ENCODE measurements at regions not wholly inside any gene's neighbourhood (a gene's known extent, or its start where the extent isn't known, plus 50 kb on each side); places are given as distances from the start of the nearest gene placed in this dataset.

- Histone ChIP-seq H3K27ac (ENCODE audit: low read depth, low read length) (no peak overlapping the region), H4K20me1 (ENCODE audit: insufficient read depth, low read length) (no peaks in the 10 kb centered on the region), H3K27me3 (ENCODE audit: insufficient read depth, low read length) (no peaks in the 10 kb centered on the region), H3K4me3 (ENCODE audit: insufficient read depth, low read length) (no peak overlapping the region), H3K9me3 (ENCODE audit: low read depth, low read length) (no peaks in the 10 kb centered on the region), H3K4me1 (ENCODE audit: insufficient read depth, low read length) (peaks cover 44% of the 10 kb centered on the region), H3K79me2 (ENCODE audit: insufficient read depth, low read length) (no peaks in the 10 kb centered on the region), H3K36me3 (ENCODE audit: insufficient read depth, low read length) (no peaks in the 10 kb centered on the region), H3K4me2 (ENCODE audit: insufficient read depth, low read length) (no peak overlapping the region), H2AFZ (ENCODE audit: low read length) (no peak overlapping the region)
- DNase-seq (ENCODE audit: insufficient read length, low spot score, missing footprints): no peak
- TF ChIP-seq CTCF (IDR thresholded peaks at IDR 0.05; ENCODE audit: extremely low read depth, low read depth, low read length): no peak
Measured at GRCh38 chr15:38888701-38889221, 324.1 kb upstream of the RASGRP1 start.

GRCh38 chr15:38890194-38890593 is 325.6 kb upstream of the RASGRP1 start:
- no peak for DNase-seq (ENCODE audit: insufficient read length, low spot score, missing footprints)
- Histone ChIP-seq H3K4me1 (ENCODE audit: insufficient read depth, low read length) (peaks cover 43% of the 10 kb centered on the region), H3K27ac (ENCODE audit: low read depth, low read length) (no peak overlapping the region), H3K36me3 (ENCODE audit: insufficient read depth, low read length) (no peaks in the 10 kb centered on the region), H4K20me1 (ENCODE audit: insufficient read depth, low read length) (no peaks in the 10 kb centered on the region), H3K4me2 (ENCODE audit: insufficient read depth, low read length) (no peak overlapping the region), H2AFZ (ENCODE audit: low read length) (no peak overlapping the region), H3K9me3 (ENCODE audit: low read depth, low read length) (no peaks in the 10 kb centered on the region), H3K27me3 (ENCODE audit: insufficient read depth, low read length) (no peaks in the 10 kb centered on the region), H3K4me3 (ENCODE audit: insufficient read depth, low read length) (no peak overlapping the region), H3K79me2 (ENCODE audit: insufficient read depth, low read length) (no peaks in the 10 kb centered on the region)
- no peak for TF ChIP-seq CTCF (IDR thresholded peaks at IDR 0.05; ENCODE audit: extremely low read depth, low read depth, low read length)

- Histone ChIP-seq H3K9me3 (ENCODE audit: low read depth, low read length) (no peaks in the 10 kb centered on the region), H2AFZ (ENCODE audit: low read length) (no peak overlapping the region), H3K4me1 (ENCODE audit: insufficient read depth, low read length) (peaks cover 44% of the 10 kb centered on the region), H3K4me3 (ENCODE audit: insufficient read depth, low read length) (no peak overlapping the region), H3K4me2 (ENCODE audit: insufficient read depth, low read length) (peak overlapping the region; percentile 8), H3K36me3 (ENCODE audit: insufficient read depth, low read length) (no peaks in the 10 kb centered on the region), H3K79me2 (ENCODE audit: insufficient read depth, low read length) (no peaks in the 10 kb centered on the region), H4K20me1 (ENCODE audit: insufficient read depth, low read length) (no peaks in the 10 kb centered on the region), H3K27me3 (ENCODE audit: insufficient read depth, low read length) (no peaks in the 10 kb centered on the region), H3K27ac (ENCODE audit: low read depth, low read length) (peak overlapping the region; percentile 97)
- TF ChIP-seq CTCF (IDR thresholded peaks at IDR 0.05; ENCODE audit: extremely low read depth, low read depth, low read length): no peak
- DNase-seq (ENCODE audit: insufficient read length, low spot score, missing footprints): no peak
Measured at GRCh38 chr15:38893925-38894242, 329.3 kb upstream of the RASGRP1 start.

- no peak for TF ChIP-seq CTCF (IDR thresholded peaks at IDR 0.05; ENCODE audit: extremely low read depth, low read depth, low read length)
- H3K4me2 ChIP-seq (ENCODE audit: insufficient read depth, low read length): peak overlapping the region; percentile 25
- no peaks in the 10 kb centered on the region for H3K27me3 ChIP-seq (ENCODE audit: insufficient read depth, low read length)
- H4K20me1 ChIP-seq (ENCODE audit: insufficient read depth, low read length): no peaks in the 10 kb centered on the region
- H3K27ac ChIP-seq (ENCODE audit: low read depth, low read length): peak overlapping the region; percentile 97
- DNase-seq (ENCODE audit: insufficient read length, low spot score, missing footprints): peak; percentile 57
- no peak overlapping the region for H3K4me3 ChIP-seq (ENCODE audit: insufficient read depth, low read length)
- H2AFZ ChIP-seq (ENCODE audit: low read length): no peak overlapping the region
- no peaks in the 10 kb centered on the region for H3K9me3 ChIP-seq (ENCODE audit: low read depth, low read length)
- H3K4me1 ChIP-seq (ENCODE audit: insufficient read depth, low read length): peaks cover 47% of the 10 kb centered on the region
- no peaks in the 10 kb centered on the region for H3K79me2 ChIP-seq (ENCODE audit: insufficient read depth, low read length)
- no peaks in the 10 kb centered on the region for H3K36me3 ChIP-seq (ENCODE audit: insufficient read depth, low read length)
Measured at GRCh38 chr15:38894243-38894948, 329.8 kb upstream of the RASGRP1 start.

Data from osteoblast (primary cell).